ENCODE measurements at regions not wholly inside any gene's neighbourhood (a gene's known extent, or its start where the extent isn't known, plus 50 kb on each side); places are given as distances from the start of the nearest gene placed in this dataset.
"Not testable (repeated sequence)": the region's sequence is repeated elsewhere in the genome, so short reads cannot be mapped to it uniquely, and the experiment has no call there.

DNA sequence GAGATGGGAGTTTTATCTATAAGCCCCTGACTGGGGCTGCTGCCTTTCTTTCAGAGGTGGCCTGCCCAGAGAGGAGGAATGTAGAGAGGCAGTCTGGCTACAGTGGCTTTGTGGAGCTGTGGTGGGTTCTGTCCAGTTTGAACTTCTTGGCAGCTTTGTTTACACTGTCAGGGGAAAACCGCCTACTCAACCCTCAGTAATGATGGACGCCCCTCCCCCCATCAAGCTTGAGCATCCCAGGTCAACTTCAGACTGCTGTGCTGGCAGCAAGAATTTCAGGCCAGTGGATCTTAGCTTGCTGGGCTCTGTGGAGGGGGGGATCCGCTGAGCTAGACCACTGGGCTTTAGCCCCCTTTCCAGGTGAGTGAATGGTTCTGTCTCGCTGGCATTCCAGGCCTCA is 51.6 kb upstream of the THUMPD2 start:
- not testable (repeated sequence) for TF ChIP-seq ZNF214 (tag by site-specific recombination; IDR thresholded peaks at IDR 0.05; ENCODE audit: borderline replicate concordance); ZSCAN30 (tag by site-specific recombination; IDR thresholded peaks at IDR 0.05); ZNF24 (tag by site-specific recombination; IDR thresholded peaks at IDR 0.05); ZNF184 (tag by site-specific recombination; IDR thresholded peaks at IDR 0.05); ZXDB (tag by site-specific recombination; IDR thresholded peaks at IDR 0.05); KLF16 (tag by site-specific recombination; IDR thresholded peaks at IDR 0.05); TCF7L2 (IDR thresholded peaks at IDR 0.05; ENCODE audit: borderline replicate concordance, low read depth, low read length)
- TF ChIP-seq, protein P1, sequence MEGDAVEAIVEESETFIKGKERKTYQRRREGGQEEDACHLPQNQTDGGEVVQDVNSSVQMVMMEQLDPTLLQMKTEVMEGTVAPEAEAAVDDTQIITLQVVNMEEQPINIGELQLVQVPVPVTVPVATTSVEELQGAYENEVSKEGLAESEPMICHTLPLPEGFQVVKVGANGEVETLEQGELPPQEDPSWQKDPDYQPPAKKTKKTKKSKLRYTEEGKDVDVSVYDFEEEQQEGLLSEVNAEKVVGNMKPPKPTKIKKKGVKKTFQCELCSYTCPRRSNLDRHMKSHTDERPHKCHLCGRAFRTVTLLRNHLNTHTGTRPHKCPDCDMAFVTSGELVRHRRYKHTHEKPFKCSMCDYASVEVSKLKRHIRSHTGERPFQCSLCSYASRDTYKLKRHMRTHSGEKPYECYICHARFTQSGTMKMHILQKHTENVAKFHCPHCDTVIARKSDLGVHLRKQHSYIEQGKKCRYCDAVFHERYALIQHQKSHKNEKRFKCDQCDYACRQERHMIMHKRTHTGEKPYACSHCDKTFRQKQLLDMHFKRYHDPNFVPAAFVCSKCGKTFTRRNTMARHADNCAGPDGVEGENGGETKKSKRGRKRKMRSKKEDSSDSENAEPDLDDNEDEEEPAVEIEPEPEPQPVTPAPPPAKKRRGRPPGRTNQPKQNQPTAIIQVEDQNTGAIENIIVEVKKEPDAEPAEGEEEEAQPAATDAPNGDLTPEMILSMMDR (tag by site-specific recombination; IDR thresholded peaks at IDR 0.05): not testable (repeated sequence)
- TF ChIP-seq, protein P2, sequence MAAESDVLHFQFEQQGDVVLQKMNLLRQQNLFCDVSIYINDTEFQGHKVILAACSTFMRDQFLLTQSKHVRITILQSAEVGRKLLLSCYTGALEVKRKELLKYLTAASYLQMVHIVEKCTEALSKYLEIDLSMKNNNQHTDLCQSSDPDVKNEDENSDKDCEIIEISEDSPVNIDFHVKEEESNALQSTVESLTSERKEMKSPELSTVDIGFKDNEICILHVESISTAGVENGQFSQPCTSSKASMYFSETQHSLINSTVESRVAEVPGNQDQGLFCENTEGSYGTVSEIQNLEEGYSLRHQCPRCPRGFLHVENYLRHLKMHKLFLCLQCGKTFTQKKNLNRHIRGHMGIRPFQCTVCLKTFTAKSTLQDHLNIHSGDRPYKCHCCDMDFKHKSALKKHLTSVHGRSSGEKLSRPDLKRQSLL (tag by site-specific recombination; IDR thresholded peaks at IDR 0.05): not testable (repeated sequence)
